ENCODE measurements at regions not wholly inside any gene's neighbourhood (a gene's known extent, or its start where the extent isn't known, plus 50 kb on each side); places are given as distances from the start of the nearest gene placed in this dataset.

DNA sequence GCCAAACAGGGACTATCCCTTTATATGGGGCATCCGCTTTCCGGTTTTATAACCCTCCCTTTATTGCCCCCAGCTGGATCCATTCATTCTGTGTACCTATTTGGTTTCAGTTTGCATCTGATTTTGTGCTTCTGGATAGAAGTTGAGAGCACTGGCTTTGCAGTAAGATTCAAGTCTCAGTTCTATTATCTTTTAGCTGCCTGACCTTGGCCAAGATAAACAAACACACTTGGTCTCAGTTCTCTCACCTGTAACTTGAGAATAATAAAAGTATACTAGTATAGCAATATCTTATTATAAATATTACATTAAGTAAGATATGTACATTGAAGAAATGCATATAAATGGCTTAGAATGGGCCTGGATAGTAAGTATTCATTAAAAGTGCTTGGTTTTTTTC, 182.4 kb upstream of the TSHZ2 start:
- H3K79me1 ChIP-seq (ENCODE audit: low read depth in 1 of 2, low read length in 2 of 2), result no peaks in the 10 kb centered on the region
- no peak overlapping the region for H3K4me2 ChIP-seq (ENCODE audit: low read depth, low read length)
- H3K9me3 ChIP-seq (ENCODE audit: control insufficient read depth, insufficient read depth, low read length), result 0 out of 2 replicates have a peak, but pooled peaks cover 2% of the 10 kb centered on the region
- no peak overlapping the region for H2BK15ac ChIP-seq (ENCODE audit: low read depth, low read length)
- H3K27ac ChIP-seq (ENCODE audit: insufficient read depth, low read length), result no peak overlapping the region
- H3K4me3 ChIP-seq (ENCODE audit: insufficient read depth, low read depth, low read length), result no peak overlapping the region
- H3K4ac ChIP-seq (ENCODE audit: low read depth, low read length), result no peak overlapping the region
- no peaks in the 10 kb centered on the region for H3K36me3 ChIP-seq (ENCODE audit: control insufficient read depth, insufficient read depth, low read length)
- CTCF ChIA-PET, result no interaction called here
- H2BK20ac ChIP-seq (ENCODE audit: low read depth, low read length), result no peak overlapping the region
- H4K91ac ChIP-seq (ENCODE audit: insufficient read depth, low read depth, low read length), result no peak overlapping the region
- no peaks in the 10 kb centered on the region for H3K4me1 ChIP-seq (ENCODE audit: control insufficient read depth, insufficient read depth, low read length)
- no peak overlapping the region for H2BK120ac ChIP-seq (ENCODE audit: low read depth, low read length)
- H3K23ac ChIP-seq (ENCODE audit: low read depth, low read length), result no peak overlapping the region
- POLR2A ChIA-PET (ENCODE audit: unreplicated experiment), result interaction anchor here (0.6 kb wide), 1 partner anchor 24 kb away, joined by 5 read pairs; no protein-coding TSS in a partner anchor
- no peak overlapping the region for H3K56ac ChIP-seq (ENCODE audit: extremely low read depth, insufficient read depth, low read length)
- H3K9me1 ChIP-seq (ENCODE audit: insufficient read depth, low read length), result no peaks in the 10 kb centered on the region
- dilution Hi-C loops (cut with HindIII; ENCODE audit: low sequenced_read_pairs, unreplicated experiment) (no loop called here), intact Hi-C loops (cut with micrococcal nuclease) (loop anchor here (10.0 kb wide), 1 partner anchor 475 kb away; no protein-coding TSS in a partner anchor), in situ Hi-C loops (cut with MboI; ENCODE audit: low sequenced_read_pairs) (no loop called here)
- H3K27me3 ChIP-seq (ENCODE audit: control insufficient read depth, insufficient read depth, low read length), result no peaks in the 10 kb centered on the region
- no peak overlapping the region for H4K5ac ChIP-seq (ENCODE audit: low read depth, low read length)
- no peak for TF ChIP-seq FOS (IDR thresholded peaks at IDR 0.05; ENCODE audit: low read depth, low read length)
- TF ChIP-seq MXI1 (IDR thresholded peaks at IDR 0.05; ENCODE audit: borderline replicate concordance, low read depth, low read length), result no peak
- TF ChIP-seq RFX5 (IDR thresholded peaks at IDR 0.05; ENCODE audit: low read depth, low read length), result no peak
- no peak for TF ChIP-seq MAFK (IDR thresholded peaks at IDR 0.05; ENCODE audit: low read depth, low read length)
- no peak for TF ChIP-seq NFE2L2 (IDR thresholded peaks at IDR 0.05; ENCODE audit: low read depth, low read length)
- TF ChIP-seq MAZ (IDR thresholded peaks at IDR 0.05; ENCODE audit: borderline replicate concordance, low read depth, low read length), result no peak
- TF ChIP-seq POLR2A (IDR thresholded peaks at IDR 0.05; ENCODE audit: low read depth, low read length), result no peak
- TF ChIP-seq CTCF (conservative IDR thresholded peaks at IDR 0.05; ENCODE audit: low read depth, low read length), result no peak
- no peak for TF ChIP-seq CHD1 (IDR thresholded peaks at IDR 0.05; ENCODE audit: low read depth, low read length)
- no peak for TF ChIP-seq ELK1 (IDR thresholded peaks at IDR 0.05; ENCODE audit: borderline replicate concordance, low read depth, low read length)
- TF ChIP-seq, protein P1, sequence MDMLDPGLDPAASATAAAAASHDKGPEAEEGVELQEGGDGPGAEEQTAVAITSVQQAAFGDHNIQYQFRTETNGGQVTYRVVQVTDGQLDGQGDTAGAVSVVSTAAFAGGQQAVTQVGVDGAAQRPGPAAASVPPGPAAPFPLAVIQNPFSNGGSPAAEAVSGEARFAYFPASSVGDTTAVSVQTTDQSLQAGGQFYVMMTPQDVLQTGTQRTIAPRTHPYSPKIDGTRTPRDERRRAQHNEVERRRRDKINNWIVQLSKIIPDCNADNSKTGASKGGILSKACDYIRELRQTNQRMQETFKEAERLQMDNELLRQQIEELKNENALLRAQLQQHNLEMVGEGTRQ (IDR thresholded peaks at IDR 0.05; ENCODE audit: low read depth, low read length), result no peak
- TF ChIP-seq SMC3 (IDR thresholded peaks at IDR 0.05; ENCODE audit: low read depth, low read length), result no peak
- no peak for TF ChIP-seq BHLHE40 (IDR thresholded peaks at IDR 0.05; ENCODE audit: low read depth, low read length)
- TF ChIP-seq CEBPB (IDR thresholded peaks at IDR 0.05; ENCODE audit: low read depth, low read length), result no peak
- TF ChIP-seq RAD21 (IDR thresholded peaks at IDR 0.05; ENCODE audit: low read length), result no peak
- TF ChIP-seq RCOR1 (IDR thresholded peaks at IDR 0.05; ENCODE audit: insufficient replicate concordance, low read length), result no peak
- BruUV-seq (replicated peaks), result no TSS peak
- H2AFZ ChIP-seq (replicated peaks; ENCODE audit: low read length, poor library complexity), result no peak overlapping the region
- H2AK9ac ChIP-seq (replicated peaks; ENCODE audit: low read depth, low read length, poor library complexity), result no peak overlapping the region
- H2BK5ac ChIP-seq (ENCODE audit: low read depth, low read length, poor library complexity, severe bottlenecking), result no peak overlapping the region
- WGBS, 2 experiments (ENCODE audit: extremely low coverage in 2 of 2, insufficient read length in 1 of 2), result no CpG with 5 or more reads among the region's 2 CpGs
- DNase-seq (no peak), ATAC-seq (ENCODE audit: low read depth) (no peak)
- H3K18ac ChIP-seq (ENCODE audit: low read depth, low read length), result no peak overlapping the region
- H3K9ac ChIP-seq (ENCODE audit: low read depth, low read length), result no peak overlapping the region
- H4K8ac ChIP-seq (ENCODE audit: low read depth in 2 of 2, low read length in 2 of 2), result no peak overlapping the region
- H3K14ac ChIP-seq (replicated peaks; ENCODE audit: low read depth, low read length), result no peak overlapping the region
- no peaks in the 10 kb centered on the region for H4K20me1 ChIP-seq (ENCODE audit: insufficient read depth, low read length)
- H2AK5ac ChIP-seq (ENCODE audit: low read depth, low read length), result no peak overlapping the region

All from IMR-90 (cell line).